ENCODE measurements at regions not wholly inside any gene's neighbourhood (a gene's known extent, or its start where the extent isn't known, plus 50 kb on each side); places are given as distances from the start of the nearest gene placed in this dataset.

DNA sequence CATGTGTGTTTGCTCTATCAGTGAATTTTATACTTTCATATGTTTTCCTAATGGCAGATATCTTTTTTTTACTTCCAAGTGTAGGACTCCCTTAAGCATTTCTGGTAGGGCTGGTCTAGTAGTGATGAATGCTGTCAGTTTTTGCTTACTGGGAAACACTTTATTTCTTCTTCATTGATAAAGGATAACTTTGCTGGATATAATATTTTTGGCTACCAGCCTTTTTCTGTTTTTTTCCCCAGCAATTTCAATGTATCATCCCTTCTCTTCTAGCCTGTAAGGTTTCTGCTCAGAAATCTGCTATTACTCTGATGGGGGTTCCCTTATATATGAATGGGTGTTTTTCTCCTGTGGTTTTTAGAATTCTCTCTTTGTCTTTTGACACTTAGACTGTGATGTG, 980.6 kb upstream of the PIK3C3 start:
- Histone ChIP-seq H3K36me3 (ENCODE audit: control insufficient read depth, insufficient read depth, low read length) (no peaks in the 10 kb centered on the region), H3K27me3 (ENCODE audit: control insufficient read depth, insufficient read depth, low read length) (no peaks in the 10 kb centered on the region), H3K27ac (ENCODE audit: low read length) (no peak overlapping the region), H3K4me1 (ENCODE audit: control insufficient read depth, insufficient read depth, low read length) (no peaks in the 10 kb centered on the region), H3K9me3 (ENCODE audit: control insufficient read depth, insufficient read depth, low read length) (peaks cover 19% of the 10 kb centered on the region), H3K4me3 (ENCODE audit: low read length) (no peak overlapping the region)
- Mint-ChIP-seq H3K4me1 (no peaks in the 10 kb centered on the region), H3K27me3 (ENCODE audit: low read depth in 2 of 2) (no peaks in the 10 kb centered on the region), H3K4me3 (no peak overlapping the region), H3K9me3 (peaks cover 6 to 17% of the 10 kb centered on the region in 2 donors), H3K27ac (no peak overlapping the region), H3K36me3 (no peaks in the 10 kb centered on the region)
- TF ChIP-seq, protein P1, sequence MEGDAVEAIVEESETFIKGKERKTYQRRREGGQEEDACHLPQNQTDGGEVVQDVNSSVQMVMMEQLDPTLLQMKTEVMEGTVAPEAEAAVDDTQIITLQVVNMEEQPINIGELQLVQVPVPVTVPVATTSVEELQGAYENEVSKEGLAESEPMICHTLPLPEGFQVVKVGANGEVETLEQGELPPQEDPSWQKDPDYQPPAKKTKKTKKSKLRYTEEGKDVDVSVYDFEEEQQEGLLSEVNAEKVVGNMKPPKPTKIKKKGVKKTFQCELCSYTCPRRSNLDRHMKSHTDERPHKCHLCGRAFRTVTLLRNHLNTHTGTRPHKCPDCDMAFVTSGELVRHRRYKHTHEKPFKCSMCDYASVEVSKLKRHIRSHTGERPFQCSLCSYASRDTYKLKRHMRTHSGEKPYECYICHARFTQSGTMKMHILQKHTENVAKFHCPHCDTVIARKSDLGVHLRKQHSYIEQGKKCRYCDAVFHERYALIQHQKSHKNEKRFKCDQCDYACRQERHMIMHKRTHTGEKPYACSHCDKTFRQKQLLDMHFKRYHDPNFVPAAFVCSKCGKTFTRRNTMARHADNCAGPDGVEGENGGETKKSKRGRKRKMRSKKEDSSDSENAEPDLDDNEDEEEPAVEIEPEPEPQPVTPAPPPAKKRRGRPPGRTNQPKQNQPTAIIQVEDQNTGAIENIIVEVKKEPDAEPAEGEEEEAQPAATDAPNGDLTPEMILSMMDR (IDR thresholded peaks at IDR 0.05), result no peak
- ATAC-seq, result no peak
- no peak for DNase-seq
- intact Hi-C loops (cut with micrococcal nuclease), result no loop called here

DNA sequence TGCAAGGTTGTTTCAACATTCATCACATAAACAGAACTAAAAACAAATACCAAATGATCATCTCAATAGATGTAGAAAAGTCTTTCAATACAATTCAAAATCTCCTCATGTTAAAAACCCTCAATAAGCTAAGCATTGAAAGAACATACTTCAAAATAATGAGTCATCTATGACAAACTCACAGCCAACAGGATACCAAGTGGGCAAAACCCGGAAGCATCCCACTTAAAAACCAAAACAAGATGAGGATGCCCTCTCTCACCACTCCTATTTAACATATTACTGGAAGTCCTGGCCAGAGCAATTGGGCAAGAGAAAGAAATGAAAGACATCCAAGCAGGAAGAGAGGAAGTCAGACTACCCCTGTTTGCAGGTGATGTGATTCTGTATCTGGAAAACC, 992.2 kb upstream of the PIK3C3 start:
- TF ChIP-seq, protein P1 (IDR thresholded peaks at IDR 0.05), result no peak
- ATAC-seq, result no peak

DNA sequence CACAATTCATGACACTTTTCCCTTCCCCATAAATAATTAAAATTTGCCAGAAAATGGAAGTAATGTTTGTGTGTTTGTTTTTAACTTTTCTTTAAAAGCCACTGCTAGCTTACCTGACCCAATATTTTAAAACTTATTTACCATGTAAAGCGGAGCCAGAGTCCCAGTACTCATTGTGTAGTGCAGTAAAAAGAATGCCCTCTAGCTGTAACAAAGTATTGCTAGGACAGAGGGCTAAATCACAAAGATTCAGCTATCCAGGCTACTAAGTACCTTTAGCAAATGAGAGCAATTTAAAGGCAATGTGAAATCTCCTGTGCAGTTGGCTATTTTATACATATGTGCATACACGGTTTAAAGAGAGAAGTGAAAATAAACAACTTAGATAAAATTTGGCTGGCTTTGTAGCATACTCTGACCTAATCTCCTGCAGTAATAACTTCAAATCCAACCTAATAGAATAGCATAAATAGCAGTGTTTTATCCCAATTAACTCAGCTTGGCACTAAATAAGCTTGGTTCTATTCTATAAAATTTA, 997.4 kb upstream of the PIK3C3 start:
- Histone ChIP-seq H3K4me3 (ENCODE audit: low read length) (no peak overlapping the region), H3K9me3 (ENCODE audit: control insufficient read depth, insufficient read depth, low read length) (peaks cover 4% of the 10 kb centered on the region), H3K4me1 (ENCODE audit: control insufficient read depth, insufficient read depth, low read length) (no peaks in the 10 kb centered on the region), H3K36me3 (ENCODE audit: control insufficient read depth, insufficient read depth, low read length) (no peaks in the 10 kb centered on the region), H3K27ac (ENCODE audit: low read length) (no peak overlapping the region), H3K27me3 (ENCODE audit: control insufficient read depth, insufficient read depth, low read length) (no peaks in the 10 kb centered on the region)
- H3K27me3 Mint-ChIP-seq (ENCODE audit: low read depth in 2 of 2), result no peaks in the 10 kb centered on the region
- H3K4me1 Mint-ChIP-seq, result no peaks in the 10 kb centered on the region
- H3K36me3 Mint-ChIP-seq, result peaks cover 1% of the 10 kb centered on the region
- no peak overlapping the region for H3K4me3 Mint-ChIP-seq
- no peak overlapping the region for H3K27ac Mint-ChIP-seq
- no peak for DNase-seq
- peaks cover 10% of the 10 kb centered on the region in 2 donors for H3K9me3 Mint-ChIP-seq
- no peak for ATAC-seq
- WGBS (ENCODE audit: insufficient coverage), result 88% methylated on average over 2 of the region's 2 CpGs
- TF ChIP-seq, protein P1 (IDR thresholded peaks at IDR 0.05), result no peak
- intact Hi-C loops (cut with micrococcal nuclease), result no loop called here

More for the DNA sequence above, 992.2 kb upstream of the PIK3C3 start:
- no peak overlapping the region for H3K27ac Mint-ChIP-seq
- WGBS (ENCODE audit: insufficient coverage), result 86% methylated on average over 1 of the region's 1 CpG
- H3K9me3 Mint-ChIP-seq, result peaks cover 8 to 9% of the 10 kb centered on the region in 2 donors
- no peak overlapping the region for H3K4me3 Mint-ChIP-seq
- H3K36me3 Mint-ChIP-seq, result peaks cover 14% of the 10 kb centered on the region
- H3K27me3 Mint-ChIP-seq (ENCODE audit: low read depth in 2 of 2), result no peaks in the 10 kb centered on the region
- Histone ChIP-seq H3K4me3 (ENCODE audit: low read length) (no peak overlapping the region), H3K4me1 (ENCODE audit: control insufficient read depth, insufficient read depth, low read length) (no peaks in the 10 kb centered on the region), H3K27ac (ENCODE audit: low read length) (no peak overlapping the region), H3K36me3 (ENCODE audit: control insufficient read depth, insufficient read depth, low read length) (no peaks in the 10 kb centered on the region), H3K27me3 (ENCODE audit: control insufficient read depth, insufficient read depth, low read length) (no peaks in the 10 kb centered on the region), H3K9me3 (ENCODE audit: control insufficient read depth, insufficient read depth, low read length) (no peaks in the 10 kb centered on the region)
- H3K4me1 Mint-ChIP-seq, result no peaks in the 10 kb centered on the region
- intact Hi-C loops (cut with micrococcal nuclease), result no loop called here
- DNase-seq, result no peak

DNA sequence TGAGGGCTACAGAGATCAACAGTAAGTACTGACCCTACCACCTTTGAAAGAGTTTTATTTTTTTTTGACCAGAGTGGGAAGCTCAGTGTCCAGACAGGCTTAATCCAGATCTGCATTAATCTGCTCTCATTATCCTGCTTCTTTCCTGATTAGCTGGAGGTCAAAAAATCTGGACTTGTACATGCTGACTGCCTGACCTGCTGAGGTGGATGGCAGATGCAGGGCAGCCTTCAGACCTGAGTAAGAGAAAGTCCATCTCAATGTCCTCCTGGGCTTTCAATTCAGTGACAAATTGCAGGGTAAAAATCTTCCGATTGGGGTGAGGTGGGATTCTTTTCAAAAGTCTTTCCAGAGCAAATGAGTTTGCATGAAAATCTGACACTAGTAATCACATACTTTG, 998.8 kb upstream of the PIK3C3 start:
- 83% methylated on average over 1 of the region's 1 CpG for WGBS (ENCODE audit: insufficient coverage)
- no peaks in the 10 kb centered on the region for H3K27me3 ChIP-seq (ENCODE audit: control insufficient read depth, insufficient read depth, low read length)
- no peak overlapping the region for H3K4me3 ChIP-seq (ENCODE audit: low read length)
- Mint-ChIP-seq H3K4me1 (no peaks in the 10 kb centered on the region), H3K4me3 (no peak overlapping the region), H3K27ac (no peak overlapping the region), H3K36me3 (peaks cover 2% of the 10 kb centered on the region), H3K9me3 (peaks cover 12% of the 10 kb centered on the region in 2 donors), H3K27me3 (ENCODE audit: low read depth in 2 of 2) (no peaks in the 10 kb centered on the region)
- intact Hi-C loops (cut with micrococcal nuclease), result no loop called here
- DNase-seq (no peak), ATAC-seq (no peak)
- no peak overlapping the region for H3K27ac ChIP-seq (ENCODE audit: low read length)
- no peaks in the 10 kb centered on the region for H3K36me3 ChIP-seq (ENCODE audit: control insufficient read depth, insufficient read depth, low read length)
- no peaks in the 10 kb centered on the region for H3K4me1 ChIP-seq (ENCODE audit: control insufficient read depth, insufficient read depth, low read length)
- TF ChIP-seq, protein P1 (IDR thresholded peaks at IDR 0.05), result no peak
- H3K9me3 ChIP-seq (ENCODE audit: control insufficient read depth, insufficient read depth, low read length), result peaks cover 4% of the 10 kb centered on the region
